Spleen (tissue), 11 donors: ENCODE measurements at regions not wholly inside any gene's neighbourhood (a gene's known extent, or its start where the extent isn't known, plus 50 kb on each side); places are given as distances from the start of the nearest gene placed in this dataset.

Source experiments
- DNase-seq: peaks from one replicate; pipeline ENCODE4 v3.0.0-alpha.2; 2020
- H3K27ac ChIP-seq, 8 donors: fragments of 200-600 bp; sonication (generic) in 7 of 8; 1 replicate in 4 of 8; 2 replicates in 4 of 8; pipeline versions ENCODE4 v1.5.0 to v1.8.0; 2016 to 2021; ENCODE audit warnings: inconsistent platforms in 4 of 8, mild to moderate bottlenecking in 4 of 8, moderate library complexity in 1 of 8
- H3K27me3 ChIP-seq, 7 donors: fragments of 200-600 bp; sonication (generic) in 6 of 7; replicated peaks in 1 of 7; 1 replicate in 4 of 7; 2 replicates in 3 of 7; pipeline versions ENCODE4 v1.5.0 to v1.8.0; 2016 to 2021; ENCODE audit warnings: inconsistent platforms in 3 of 7, mild to moderate bottlenecking in 1 of 7
- H3K36me3 ChIP-seq, 6 donors: fragments of 200-600 bp; sonication (generic) in 5 of 6; 1 replicate in 4 of 6; 2 replicates in 2 of 6; pipeline versions ENCODE4 v1.5.0 to v1.8.0; 2016 to 2021; ENCODE audit warnings: inconsistent platforms in 2 of 6
- H3K4me1 ChIP-seq, 6 donors: fragments of 200-600 bp; sonication (generic) in 5 of 6; 1 replicate in 3 of 6; 2 replicates in 3 of 6; pipeline versions ENCODE4 v1.5.0 to v1.8.0; 2016 to 2021; ENCODE audit warnings: inconsistent platforms in 3 of 6
- H3K4me3 ChIP-seq, 8 donors: fragments of 200-600 bp; sonication (generic) in 7 of 8; 1 replicate in 4 of 8; 2 replicates in 4 of 8; pipeline versions ENCODE4 v1.5.0 to v1.8.0; 2016 to 2021; ENCODE audit warnings: inconsistent platforms in 4 of 8, mild to moderate bottlenecking in 4 of 8, moderate library complexity in 2 of 8
- H3K9me3 ChIP-seq, 8 donors: fragments of 200-600 bp; sonication (generic) in 7 of 8; 1 replicate in 4 of 8; 2 replicates in 4 of 8; pipeline versions ENCODE4 v1.5.0 to v1.8.0; 2016 to 2021; ENCODE audit warnings: inconsistent platforms in 4 of 8
- POLR2A ChIP-seq, 3 donors: fragments of 450-650 bp; IDR thresholded peaks; one replicate each; pipeline ENCODE4 v1.5.1; 2017; ENCODE audit warnings: antibody characterized with exemption in 3 of 3, mild to moderate bottlenecking in 1 of 3
- POLR2AphosphoS5 ChIP-seq, 3 donors: sonication (generic); formaldehyde crosslinking; IDR thresholded peaks; one replicate each; pipeline ENCODE4 v1.5.1; 2017; ENCODE audit warnings: antibody characterized with exemption in 3 of 3
- WGBS, 5 donors: extraction: QIAGEN DNeasy Blood & Tissue Kit in 3 of 5; methylation state at CpG; one replicate each; pipeline versions ENCODE4 v1.1.5 to v1.1.7; 2013 to 2018; 5-methylcytosine and 5-hydroxymethylcytosine counted together
- intact Hi-C: fragments of 100-400 bp; cut with DNase I; formaldehyde crosslinking; loops from one replicate; pipeline ENCODE4 v1.15.0; 2023; ENCODE audit warnings: low total_unique reads
- TF ChIP-seq, protein P1 (sequence below), 11 experiments: fragments of 200-600 bp in 7 of 11; fragments of 450-650 bp in 4 of 11; sonication (generic) in 4 of 11; IDR thresholded peaks in 8 of 11; conservative IDR thresholded peaks in 3 of 11; 1 replicate in 7 of 11; 2 replicates in 4 of 11; pipeline versions ENCODE4 v1.4.0 to v1.8.0; 2016 to 2021; ENCODE audit warnings: antibody characterized with exemption in 11 of 11, inconsistent platforms in 4 of 11, mild to moderate bottlenecking in 1 of 11
- donor health status: healthy with polysubstance abuse.
- donor health status: DM: no; HTN: no; CAD: no; lungs with moderate emphysema.
- donor health status: DM: no; HTN: no; CAD: no.
- donor health status: Bipolar disorder and iron deficiency.
- donor health status: healthy.
- donor health status: DM: no; HTN: no; CAD: no.
- donor health status: DM: yes; HTN: yes; CAD: no.

DNA sequence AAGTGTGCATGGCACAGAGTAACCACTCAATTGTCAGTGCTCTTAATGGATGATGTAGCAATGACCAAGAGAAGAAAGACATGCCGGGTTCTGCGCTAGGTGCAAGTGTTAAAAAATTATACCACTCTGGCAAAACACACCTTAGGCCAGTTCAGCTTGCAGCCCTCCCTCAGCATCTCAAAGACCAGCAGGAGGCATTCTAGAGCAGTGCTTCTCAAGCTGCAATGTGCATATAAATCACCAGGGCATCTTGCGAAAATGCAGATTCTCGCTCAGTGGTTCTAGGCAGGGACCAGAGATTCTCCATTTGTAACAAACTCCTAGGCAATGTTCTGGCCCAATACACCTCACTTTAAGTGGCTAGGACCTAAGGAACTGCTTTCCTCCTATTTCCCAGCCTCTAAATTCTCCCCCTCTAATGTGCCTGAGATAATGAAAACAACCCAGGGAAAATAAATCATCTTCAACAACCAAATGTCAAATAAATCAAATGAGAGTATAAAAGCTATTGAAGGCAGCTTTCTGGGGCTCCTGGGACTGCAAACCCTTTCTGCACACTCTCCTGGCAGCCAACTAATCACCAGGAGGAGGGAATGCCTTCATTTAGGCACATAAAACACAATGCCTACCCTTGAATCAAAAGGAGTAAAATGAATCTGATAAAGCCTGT, 337.2 kb upstream of the API5 start:
- intact Hi-C loops, result no loop called here
- H3K27me3 ChIP-seq, result no peaks in the 10 kb centered on the region
- TF ChIP-seq POLR2AphosphoS5 (IDR thresholded peaks at IDR 0.05), result no peak
- TF ChIP-seq POLR2A (IDR thresholded peaks at IDR 0.05), result no peak
- TF ChIP-seq, protein P1, sequence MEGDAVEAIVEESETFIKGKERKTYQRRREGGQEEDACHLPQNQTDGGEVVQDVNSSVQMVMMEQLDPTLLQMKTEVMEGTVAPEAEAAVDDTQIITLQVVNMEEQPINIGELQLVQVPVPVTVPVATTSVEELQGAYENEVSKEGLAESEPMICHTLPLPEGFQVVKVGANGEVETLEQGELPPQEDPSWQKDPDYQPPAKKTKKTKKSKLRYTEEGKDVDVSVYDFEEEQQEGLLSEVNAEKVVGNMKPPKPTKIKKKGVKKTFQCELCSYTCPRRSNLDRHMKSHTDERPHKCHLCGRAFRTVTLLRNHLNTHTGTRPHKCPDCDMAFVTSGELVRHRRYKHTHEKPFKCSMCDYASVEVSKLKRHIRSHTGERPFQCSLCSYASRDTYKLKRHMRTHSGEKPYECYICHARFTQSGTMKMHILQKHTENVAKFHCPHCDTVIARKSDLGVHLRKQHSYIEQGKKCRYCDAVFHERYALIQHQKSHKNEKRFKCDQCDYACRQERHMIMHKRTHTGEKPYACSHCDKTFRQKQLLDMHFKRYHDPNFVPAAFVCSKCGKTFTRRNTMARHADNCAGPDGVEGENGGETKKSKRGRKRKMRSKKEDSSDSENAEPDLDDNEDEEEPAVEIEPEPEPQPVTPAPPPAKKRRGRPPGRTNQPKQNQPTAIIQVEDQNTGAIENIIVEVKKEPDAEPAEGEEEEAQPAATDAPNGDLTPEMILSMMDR (IDR thresholded peaks at IDR 0.05 in 8 of 11, conservative IDR thresholded peaks at IDR 0.05 in 3 of 11), result no peak
- no peaks in the 10 kb centered on the region for H3K9me3 ChIP-seq
- DNase-seq, result no peak
- H3K4me1 ChIP-seq, result no peaks in the 10 kb centered on the region
- WGBS, 5 donors, result 76 to 87% (median 82%) methylated on average over 4 of the region's 4 CpGs
- no peak overlapping the region for H3K4me3 ChIP-seq
- no peaks in the 10 kb centered on the region for H3K36me3 ChIP-seq
- no peak overlapping the region for H3K27ac ChIP-seq

DNA sequence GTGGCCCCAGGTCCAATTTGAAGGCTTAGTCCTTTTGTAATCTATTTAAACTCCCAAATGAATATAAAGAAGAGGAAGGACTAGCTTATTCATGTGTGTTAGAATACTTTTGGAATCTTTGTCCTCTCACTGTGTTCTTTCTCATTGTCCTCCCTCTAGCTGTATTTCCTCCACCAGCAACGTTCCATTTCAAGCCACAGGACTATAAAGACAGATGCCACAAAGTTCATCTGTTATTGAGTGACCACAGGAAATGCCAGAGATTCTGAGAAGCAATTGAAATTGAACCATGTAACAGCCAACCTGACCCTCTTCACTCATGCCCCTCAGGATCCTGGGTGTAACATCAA, 336.6 kb upstream of the API5 start:
- Histone ChIP-seq H3K27ac (no peak overlapping the region), H3K4me3 (no peak overlapping the region), H3K36me3 (no peaks in the 10 kb centered on the region), H3K27me3 (no peaks in the 10 kb centered on the region), H3K4me1 (no peaks in the 10 kb centered on the region), H3K9me3 (no peaks in the 10 kb centered on the region)
- DNase-seq, result no peak
- WGBS, 5 donors, result 0 to 7% (median 0%) methylated on average over 1 of the region's 1 CpG
- TF ChIP-seq POLR2A (IDR thresholded peaks at IDR 0.05) (no peak), POLR2AphosphoS5 (IDR thresholded peaks at IDR 0.05) (no peak)
- TF ChIP-seq, protein P1 (IDR thresholded peaks at IDR 0.05 in 8 of 11, conservative IDR thresholded peaks at IDR 0.05 in 3 of 11), result no peak
- intact Hi-C loops, result no loop called here

DNA sequence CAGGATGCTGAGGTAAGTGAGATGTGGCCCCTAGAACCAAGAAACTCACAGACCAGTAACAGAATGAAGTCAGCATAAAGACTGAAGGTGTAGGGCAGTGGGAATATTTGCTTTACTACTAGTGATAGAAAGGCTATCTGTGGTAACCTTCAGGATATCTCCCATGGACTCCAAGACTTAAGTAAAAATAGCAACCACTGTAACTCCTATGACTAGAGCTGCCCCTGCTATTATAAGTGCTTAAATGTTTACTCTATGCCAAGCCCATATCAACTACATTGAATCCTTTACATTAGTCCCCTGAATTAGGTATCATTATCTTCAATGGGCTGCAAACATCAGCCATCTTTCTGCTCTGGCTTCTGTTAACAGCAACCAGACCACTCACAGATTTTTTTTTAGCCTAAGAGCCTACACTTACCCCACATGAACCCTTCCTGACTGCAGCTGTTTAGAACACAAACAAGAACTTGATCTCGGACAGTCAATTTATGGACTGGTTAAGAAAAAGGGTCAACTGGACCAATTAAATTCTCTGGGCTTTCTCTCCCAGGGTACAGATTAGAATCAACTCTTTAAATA, 335.1 kb upstream of the API5 start:
- no peak for DNase-seq
- no peaks in the 10 kb centered on the region for H3K27me3 ChIP-seq
- no peak overlapping the region for H3K4me3 ChIP-seq
- TF ChIP-seq, protein P1 (IDR thresholded peaks at IDR 0.05 in 8 of 11, conservative IDR thresholded peaks at IDR 0.05 in 3 of 11), result no peak
- TF ChIP-seq POLR2A (IDR thresholded peaks at IDR 0.05) (no peak), POLR2AphosphoS5 (IDR thresholded peaks at IDR 0.05) (no peak)
- no peaks in the 10 kb centered on the region for H3K4me1 ChIP-seq
- 62 to 75% (median 68%) methylated on average over 1 of the region's 1 CpG for WGBS, 5 donors
- intact Hi-C loops, result no loop called here
- H3K27ac ChIP-seq, result no peak overlapping the region
- no peaks in the 10 kb centered on the region for H3K36me3 ChIP-seq
- peaks cover 0 to 4% (median 0%) of the 10 kb centered on the region in 8 donors for H3K9me3 ChIP-seq

DNA sequence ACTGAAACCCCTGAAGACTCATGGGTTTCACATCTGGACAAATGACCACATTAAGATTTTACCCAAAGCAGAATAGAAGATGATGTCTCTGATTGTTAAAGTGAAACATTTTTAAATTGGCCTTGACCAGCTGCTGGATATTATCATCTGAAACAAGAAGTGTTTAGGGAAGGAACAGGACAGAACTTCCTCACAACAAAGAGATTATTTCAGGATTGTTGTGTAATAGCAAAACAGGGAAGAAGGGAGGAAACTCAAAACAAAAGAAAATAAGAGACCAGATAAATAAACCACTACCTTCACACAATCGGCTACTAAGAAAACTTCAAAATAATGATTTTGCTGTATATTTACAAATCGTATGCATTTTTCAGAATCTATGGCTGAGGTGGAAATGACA, 319.2 kb upstream of the API5 start:
- DNase-seq, result no peak
- Histone ChIP-seq H3K27me3 (no peaks in the 10 kb centered on the region), H3K27ac (no peak overlapping the region), H3K4me1 (no peaks in the 10 kb centered on the region), H3K4me3 (no peak overlapping the region), H3K36me3 (no peaks in the 10 kb centered on the region), H3K9me3 (peaks cover 0 to 10% (median 0%) of the 10 kb centered on the region in 8 donors)
- 27 to 42% (median 36%) methylated on average over 2 of the region's 2 CpGs for whole genome bisulfite sequencing, 5 donors
- intact Hi-C loops, result no loop called here
- TF ChIP-seq, protein P1 (IDR thresholded peaks at IDR 0.05 in 8 of 11, conservative IDR thresholded peaks at IDR 0.05 in 3 of 11), result no peak
- no peak for TF ChIP-seq POLR2AphosphoS5 (IDR thresholded peaks at IDR 0.05)
- TF ChIP-seq POLR2A (IDR thresholded peaks at IDR 0.05), result no peak
